ENCODE measurements at regions not wholly inside any gene's neighbourhood (a gene's known extent, or its start where the extent isn't known, plus 50 kb on each side); places are given as distances from the start of the nearest gene placed in this dataset.

DNA sequence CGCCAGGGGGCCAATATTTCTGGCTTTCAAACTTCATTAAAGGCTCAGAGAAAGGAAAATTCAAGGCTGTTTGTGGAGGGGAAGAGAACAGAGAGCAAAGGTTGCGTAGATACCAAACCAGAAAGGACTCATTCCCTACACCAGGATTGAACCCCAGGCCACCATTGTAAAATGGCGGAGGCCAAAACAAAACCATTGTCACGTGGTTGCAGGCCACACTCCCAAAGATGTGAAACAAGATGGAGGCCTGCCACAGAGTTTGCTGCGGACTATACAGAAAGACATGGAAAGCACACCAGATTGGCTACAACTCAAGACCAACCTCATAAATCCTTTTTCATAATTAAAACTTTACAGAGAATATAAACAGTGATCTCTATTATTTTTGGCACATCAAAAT, 116.5 kb downstream of the KCNK1 start:
- H3K36me3 ChIP-seq: no peaks in the 10 kb centered on the region
- no peak overlapping the region for H3K4me3 ChIP-seq
- no peaks in the 10 kb centered on the region for H3K4me1 ChIP-seq
- H3K27ac ChIP-seq: no peak overlapping the region
- TF ChIP-seq, protein P1, sequence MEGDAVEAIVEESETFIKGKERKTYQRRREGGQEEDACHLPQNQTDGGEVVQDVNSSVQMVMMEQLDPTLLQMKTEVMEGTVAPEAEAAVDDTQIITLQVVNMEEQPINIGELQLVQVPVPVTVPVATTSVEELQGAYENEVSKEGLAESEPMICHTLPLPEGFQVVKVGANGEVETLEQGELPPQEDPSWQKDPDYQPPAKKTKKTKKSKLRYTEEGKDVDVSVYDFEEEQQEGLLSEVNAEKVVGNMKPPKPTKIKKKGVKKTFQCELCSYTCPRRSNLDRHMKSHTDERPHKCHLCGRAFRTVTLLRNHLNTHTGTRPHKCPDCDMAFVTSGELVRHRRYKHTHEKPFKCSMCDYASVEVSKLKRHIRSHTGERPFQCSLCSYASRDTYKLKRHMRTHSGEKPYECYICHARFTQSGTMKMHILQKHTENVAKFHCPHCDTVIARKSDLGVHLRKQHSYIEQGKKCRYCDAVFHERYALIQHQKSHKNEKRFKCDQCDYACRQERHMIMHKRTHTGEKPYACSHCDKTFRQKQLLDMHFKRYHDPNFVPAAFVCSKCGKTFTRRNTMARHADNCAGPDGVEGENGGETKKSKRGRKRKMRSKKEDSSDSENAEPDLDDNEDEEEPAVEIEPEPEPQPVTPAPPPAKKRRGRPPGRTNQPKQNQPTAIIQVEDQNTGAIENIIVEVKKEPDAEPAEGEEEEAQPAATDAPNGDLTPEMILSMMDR (IDR thresholded peaks at IDR 0.05): no peak
- TF ChIP-seq POLR2A (IDR thresholded peaks at IDR 0.05): no peak
- no peaks in the 10 kb centered on the region for H3K27me3 ChIP-seq
- H3K9me3 ChIP-seq: no peaks in the 10 kb centered on the region
- intact Hi-C loops (cut with DNase I; ENCODE audit: low total_unique reads): no loop called here
- no peak for DNase-seq

DNA sequence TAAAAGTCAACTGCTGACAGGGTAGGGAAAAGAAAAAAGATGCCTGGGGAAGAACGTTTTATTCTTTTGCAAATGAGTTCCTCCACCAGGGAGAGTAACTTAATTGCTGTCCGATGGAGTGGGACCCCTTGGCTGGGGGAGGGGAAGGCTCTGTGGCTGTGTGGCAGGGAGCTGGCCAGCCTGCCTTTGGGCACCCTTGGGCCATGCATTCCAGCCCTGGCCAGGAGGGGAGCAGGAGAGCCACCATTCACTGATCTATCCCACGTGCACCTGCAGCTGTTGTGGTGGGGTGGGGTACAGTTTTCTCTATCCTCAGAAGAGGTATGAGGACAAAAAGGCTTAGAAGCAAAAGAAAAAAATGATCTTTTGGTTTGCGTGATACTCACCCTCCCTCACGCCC, 116.9 kb downstream of the KCNK1 start:
- no peak overlapping the region for H3K4me3 ChIP-seq
- H3K9me3 ChIP-seq: no peaks in the 10 kb centered on the region
- intact Hi-C loops (cut with DNase I; ENCODE audit: low total_unique reads): no loop called here
- DNase-seq: no peak
- H3K27ac ChIP-seq: no peak overlapping the region
- no peak for TF ChIP-seq POLR2A (IDR thresholded peaks at IDR 0.05)
- TF ChIP-seq, protein P1 (IDR thresholded peaks at IDR 0.05): no peak
- no peaks in the 10 kb centered on the region for H3K27me3 ChIP-seq
- H3K4me1 ChIP-seq: no peaks in the 10 kb centered on the region
- no peaks in the 10 kb centered on the region for H3K36me3 ChIP-seq

DNA sequence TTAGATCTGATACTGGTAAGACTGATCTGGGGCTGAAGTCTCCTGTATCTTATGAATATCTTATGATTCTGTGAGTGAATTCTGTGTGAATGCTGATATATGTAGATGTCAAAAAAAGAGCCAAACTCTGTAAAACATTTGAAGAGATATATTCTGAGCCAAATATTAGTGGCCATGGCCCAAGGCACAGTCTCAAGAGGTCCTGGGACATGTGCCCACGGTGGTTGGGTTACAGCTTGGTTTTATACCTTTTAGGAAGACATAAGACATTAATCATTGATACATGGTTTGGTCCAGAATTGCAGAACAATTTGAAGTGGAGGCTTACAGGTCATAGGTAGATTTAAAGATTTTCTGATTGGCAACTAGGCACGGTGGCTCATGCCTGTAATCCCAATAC, 118.3 kb downstream of the KCNK1 start:
- H3K27me3 ChIP-seq: no peaks in the 10 kb centered on the region
- no peaks in the 10 kb centered on the region for H3K4me1 ChIP-seq
- no peak overlapping the region for H3K4me3 ChIP-seq
- H3K36me3 ChIP-seq: no peaks in the 10 kb centered on the region
- DNase-seq: no peak
- no peaks in the 10 kb centered on the region for H3K9me3 ChIP-seq
- TF ChIP-seq, protein P1 (IDR thresholded peaks at IDR 0.05): no peak
- TF ChIP-seq POLR2A (IDR thresholded peaks at IDR 0.05): no peak
- H3K27ac ChIP-seq: no peak overlapping the region
- intact Hi-C loops (cut with DNase I; ENCODE audit: low total_unique reads): no loop called here

DNA sequence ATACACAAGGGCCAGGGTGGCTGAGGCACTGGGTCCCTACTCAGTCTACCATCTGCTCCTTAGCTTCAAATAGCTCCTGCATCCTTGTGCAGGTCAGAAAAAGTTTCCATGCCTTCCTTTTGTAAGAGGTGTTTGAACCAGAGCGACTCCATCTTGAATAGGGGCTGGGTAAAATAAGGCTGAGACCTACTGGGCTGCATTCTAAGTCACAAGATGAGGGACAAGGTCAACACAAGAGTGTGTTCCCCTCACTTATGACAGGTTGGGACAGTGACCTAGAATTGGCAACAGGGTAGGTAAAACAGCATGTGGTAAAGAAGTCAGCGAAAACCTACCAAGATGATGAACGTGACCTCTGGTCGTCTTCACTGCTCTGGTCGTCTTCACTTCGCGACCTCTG, 120.5 kb downstream of the KCNK1 start:
- Histone ChIP-seq H3K27me3 (no peaks in the 10 kb centered on the region), H3K36me3 (no peaks in the 10 kb centered on the region), H3K27ac (no peak overlapping the region), H3K9me3 (no peaks in the 10 kb centered on the region), H3K4me1 (no peaks in the 10 kb centered on the region), H3K4me3 (no peak overlapping the region)
- intact Hi-C loops (cut with DNase I; ENCODE audit: low total_unique reads): no loop called here
- TF ChIP-seq POLR2A (IDR thresholded peaks at IDR 0.05): no peak
- TF ChIP-seq, protein P1 (IDR thresholded peaks at IDR 0.05): no peak
- no peak for DNase-seq

DNA sequence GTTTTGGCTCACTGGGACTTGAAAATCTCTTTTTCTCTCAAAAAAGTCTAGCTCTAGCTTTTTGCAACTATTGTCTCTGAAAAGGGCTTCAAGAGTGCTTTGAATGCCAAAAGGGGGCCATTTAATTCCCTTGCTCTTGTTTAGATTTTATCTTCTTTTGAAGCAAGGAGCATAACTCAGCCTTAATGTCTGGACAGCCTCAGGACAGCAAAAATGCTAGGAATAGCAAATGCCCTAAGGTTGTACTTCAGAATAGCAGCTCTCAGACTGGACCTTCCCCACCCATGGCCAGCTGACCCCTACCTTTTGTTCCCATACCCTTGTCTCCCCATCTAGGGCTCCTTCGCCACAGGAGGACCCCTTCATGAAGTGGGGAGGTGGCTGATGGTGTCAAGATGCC, 121.4 kb downstream of the KCNK1 start:
- no peak overlapping the region for H3K27ac ChIP-seq

More for the DNA sequence above, 121.4 kb downstream of the KCNK1 start:
- H3K9me3 ChIP-seq: no peaks in the 10 kb centered on the region
- H3K36me3 ChIP-seq: no peaks in the 10 kb centered on the region
- TF ChIP-seq POLR2A (IDR thresholded peaks at IDR 0.05): no peak
- TF ChIP-seq, protein P1 (IDR thresholded peaks at IDR 0.05): no peak
- no peak for DNase-seq
- H3K4me3 ChIP-seq: no peak overlapping the region
- no peaks in the 10 kb centered on the region for H3K4me1 ChIP-seq
- no peaks in the 10 kb centered on the region for H3K27me3 ChIP-seq
- intact Hi-C loops (cut with DNase I; ENCODE audit: low total_unique reads): no loop called here
